ENCODE measurements at regions not wholly inside any gene's neighbourhood (a gene's known extent, or its start where the extent isn't known, plus 50 kb on each side); places are given as distances from the start of the nearest gene placed in this dataset.
"Not testable (repeated sequence)": the region's sequence is repeated elsewhere in the genome, so short reads cannot be mapped to it uniquely, and the experiment has no call there.

GRCh38 chr7:98770085-98770484, 99.7 kb downstream of the TMEM130 start:
- not testable (repeated sequence) for TF ChIP-seq CTCF, EP300 (IDR thresholded peaks at IDR 0.05)

Measured in tibial nerve (tissue), 4 donors.